ENCODE measurements at regions not wholly inside any gene's neighbourhood (a gene's known extent, or its start where the extent isn't known, plus 50 kb on each side); places are given as distances from the start of the nearest gene placed in this dataset.

GRCh38 chr1:82589588-82589987, 788.9 kb downstream of the ADGRL2 start:
- no peak for FAIRE-seq
- H3K4me3 ChIP-seq = no peak overlapping the region
- no peaks in the 10 kb centered on the region for H3K36me3 ChIP-seq (ENCODE audit: control insufficient read depth in 2 of 2, insufficient read depth in 2 of 2, low read length in 1 of 2)
- RAD21 ChIA-PET (ENCODE audit: unreplicated experiment) = no interaction called here
- no peak for ATAC-seq
- no TSS peak for BruUV-seq (replicated peaks)
- no peaks in the 10 kb centered on the region for H4K20me1 ChIP-seq (ENCODE audit: control insufficient read depth, insufficient read depth)
- intact Hi-C loops (cut with micrococcal nuclease; ENCODE audit: unreplicated experiment) = no loop called here
- POLR2A ChIA-PET = no interaction called here
- no peaks in the 10 kb centered on the region for H3K27me3 ChIP-seq (replicated peaks in 1 of 2; ENCODE audit: control insufficient read depth in 2 of 2, insufficient read depth in 2 of 2, low read length in 1 of 2)
- no peaks in the 10 kb centered on the region for H3K79me2 ChIP-seq (ENCODE audit: control insufficient read depth, insufficient read depth, low read length)
- no peak for DNase-seq (ENCODE audit: low read depth, low spot score)
- WGBS (ENCODE audit: insufficient coverage, insufficient replicate concordance, low lambda C conversion rate, missing lambda C conversion rate) = 37% methylated on average over 5 of the region's 5 CpGs
- TF ChIP-seq SREBF2 (IDR thresholded peaks at IDR 0.05; ENCODE audit: low read length) (no peak), RELB (IDR thresholded peaks at IDR 0.05; ENCODE audit: low read depth) (no peak), REST (IDR thresholded peaks at IDR 0.05; ENCODE audit: low read depth, low read length) (no peak), SMC3 (IDR thresholded peaks at IDR 0.05; ENCODE audit: borderline replicate concordance, low read length) (no peak), STAT3 (IDR thresholded peaks at IDR 0.05; ENCODE audit: low read depth, low read length) (no peak), PKNOX1 (IDR thresholded peaks at IDR 0.05) (no peak), MEF2A (IDR thresholded peaks at IDR 0.05; ENCODE audit: insufficient read depth, low read depth, low read length) (no peak), FOXM1 (IDR thresholded peaks at IDR 0.05; ENCODE audit: low read depth, low read length) (no peak), ZNF217 (IDR thresholded peaks at IDR 0.05) (no peak), JUNB (IDR thresholded peaks at IDR 0.05) (no peak), BHLHE40 (IDR thresholded peaks at IDR 0.05; ENCODE audit: borderline replicate concordance in 1 of 2, low read depth in 2 of 2, low read length in 1 of 2) (no peak), NKRF (conservative IDR thresholded peaks at IDR 0.05) (no peak), BCLAF1 (IDR thresholded peaks at IDR 0.05) (no peak)
- H2AFZ ChIP-seq (ENCODE audit: control insufficient read depth, low read depth, low read length) = no peak overlapping the region
- H3K9me3 ChIP-seq (replicated peaks; ENCODE audit: control insufficient read depth, insufficient read depth, low read length) = no peaks in the 10 kb centered on the region
- in situ Hi-C loops (cut with MboI) = no loop called here
- CTCF ChIA-PET = no interaction called here
- H3K4me2 ChIP-seq (ENCODE audit: control insufficient read depth, insufficient read depth) = no peak overlapping the region
- no peak overlapping the region for H3K27ac ChIP-seq (ENCODE audit: control insufficient read depth, insufficient read depth)
- no peaks in the 10 kb centered on the region for H3K4me1 ChIP-seq (ENCODE audit: control insufficient read depth, insufficient read depth, low read length)
- SMC1A ChIA-PET (ENCODE audit: uncharacterized antibody, unreplicated experiment) = interaction anchor here (1.8 to 2.2 kb wide), 2 partner anchors 15 to 23 kb away, joined by 5 to 6 read pairs; no protein-coding TSS in a partner anchor
- H3K9ac ChIP-seq (ENCODE audit: control insufficient read depth, insufficient read depth, low read length) = no peak overlapping the region
